PC-9 (cell line): ENCODE measurements at regions not wholly inside any gene's neighbourhood (a gene's known extent, or its start where the extent isn't known, plus 50 kb on each side); places are given as distances from the start of the nearest gene placed in this dataset.

ENCODE experiments used
- BruUV-seq: library from RNA; stranded (reverse); fragments of 400-500 nt; replicated peaks from 2 replicates; lab custom pipeline; 2021; lab: Mats Ljungman, UMichigan
- CTCF ChIA-PET: fragments of 300-600 bp; sonication (Branson Sonifier 250); formaldehyde crosslinking; loops from one replicate; lab custom pipeline; 2022; ENCODE audit warnings: antibody characterized with exemption; lab: Charles Lee
- POLR2A ChIA-PET: fragments of 300-600 bp; sonication (Branson Sonifier 250); formaldehyde crosslinking; loops from one replicate; lab custom pipeline; 2022; ENCODE audit warnings: antibody characterized with exemption; ENCODE audit not compliant: unreplicated experiment; lab: Charles Lee
- DNase-seq, 2 experiments: peaks; one replicate each; pipeline versions ENCODE4 v3.0.0 to v3.0.0-alpha.2; 2015 to 2022; ENCODE audit warnings: mixed read lengths in 1 of 2
- H2AFZ ChIP-seq: fragments of 200-600 bp; sonication (generic); 2 replicates; pipeline ENCODE4 v1.8.1; 2017; ENCODE audit warnings: antibody characterized with exemption
- H3F3A ChIP-seq: fragments of 200-600 bp; sonication (generic); 2 replicates; pipeline ENCODE4 v1.8.1; 2017; ENCODE audit warnings: antibody characterized with exemption, mild to moderate bottlenecking, low read depth; ENCODE audit not compliant: insufficient read depth
- H3K27ac ChIP-seq: fragments of 200-600 bp; sonication (generic); 2 replicates; pipeline ENCODE4 v1.6.1; 2016; ENCODE audit warnings: mixed run types
- H3K27me3 ChIP-seq: fragments of 200-600 bp; sonication (generic); 2 replicates; pipeline ENCODE4 v1.6.1; 2016; ENCODE audit warnings: low read depth, mixed run types; ENCODE audit not compliant: insufficient read depth
- H3K36me3 ChIP-seq: fragments of 200-600 bp; sonication (generic); 2 replicates; pipeline ENCODE4 v1.6.1; 2016; ENCODE audit warnings: low read depth, mixed run types
- H3K4me1 ChIP-seq: fragments of 200-600 bp; sonication (generic); replicated peaks from 2 replicates; pipeline ENCODE4 v1.6.1; 2016; ENCODE audit warnings: mixed run types; ENCODE audit not compliant: insufficient read depth
- H3K4me2 ChIP-seq: fragments of 200-600 bp; sonication (generic); 2 replicates; pipeline ENCODE4 v1.6.1; 2017; ENCODE audit warnings: mixed run types
- H3K4me3 ChIP-seq: fragments of 200-600 bp; sonication (generic); 2 replicates; pipeline ENCODE4 v1.6.1; 2016; ENCODE audit warnings: mixed run types
- H3K79me2 ChIP-seq: fragments of 200-600 bp; sonication (generic); 2 replicates; pipeline ENCODE4 v1.6.1; 2017; ENCODE audit warnings: low read depth, mixed run types
- H3K9me2 ChIP-seq: fragments of 200-600 bp; sonication (generic); 2 replicates; pipeline ENCODE4 v1.8.1; 2017; ENCODE audit warnings: mild to moderate bottlenecking; ENCODE audit not compliant: insufficient read depth
- H3K9me3 ChIP-seq: fragments of 200-600 bp; sonication (generic); 2 replicates; pipeline ENCODE4 v1.8.1; 2016; ENCODE audit warnings: low read depth; ENCODE audit not compliant: insufficient read depth
- H4K20me1 ChIP-seq: fragments of 200-600 bp; sonication (generic); 2 replicates; pipeline ENCODE4 v1.8.1; 2017; ENCODE audit not compliant: insufficient read depth
- EZH2 ChIP-seq: fragments of 200-600 bp; sonication (generic); IDR thresholded peaks from 2 replicates; pipeline ENCODE4 v1.8.0; 2017; ENCODE audit warnings: antibody characterized with exemption, low read depth
- intact Hi-C: fragments of 100-400 bp; cut with micrococcal nuclease; formaldehyde crosslinking; loops from one replicate; pipeline ENCODE4 v1.10.0; 2022; ENCODE audit not compliant: unreplicated experiment
- TF ChIP-seq, protein P1 (sequence below): fragments of 200-600 bp; sonication (generic); conservative IDR thresholded peaks from 2 replicates; pipeline ENCODE4 v1.6.1; 2017; ENCODE audit warnings: mixed run types, antibody characterized with exemption, mild to moderate bottlenecking, moderate library complexity

- Histone ChIP-seq H3K9me3 (no peaks in the 10 kb centered on the region), H3K36me3 (no peaks in the 10 kb centered on the region), H3F3A (no peaks in the 10 kb centered on the region), H3K4me3 (no peak overlapping the region), H2AFZ (no peak overlapping the region), H3K27ac (no peak overlapping the region), H3K4me2 (no peak overlapping the region), H3K79me2 (no peaks in the 10 kb centered on the region), H4K20me1 (no peaks in the 10 kb centered on the region), H3K27me3 (no peaks in the 10 kb centered on the region), H3K4me1 (no peaks in the 10 kb centered on the region), H3K9me2 (no peaks in the 10 kb centered on the region)
- intact Hi-C loops, result no loop called here
- POLR2A ChIA-PET, result interaction anchor here (0.6 kb wide), 1 partner anchor 14 kb away, joined by 3 read pairs; no protein-coding TSS in a partner anchor
- CTCF ChIA-PET, result no interaction called here
- TF ChIP-seq EZH2, result no peak
- TF ChIP-seq, protein P1, sequence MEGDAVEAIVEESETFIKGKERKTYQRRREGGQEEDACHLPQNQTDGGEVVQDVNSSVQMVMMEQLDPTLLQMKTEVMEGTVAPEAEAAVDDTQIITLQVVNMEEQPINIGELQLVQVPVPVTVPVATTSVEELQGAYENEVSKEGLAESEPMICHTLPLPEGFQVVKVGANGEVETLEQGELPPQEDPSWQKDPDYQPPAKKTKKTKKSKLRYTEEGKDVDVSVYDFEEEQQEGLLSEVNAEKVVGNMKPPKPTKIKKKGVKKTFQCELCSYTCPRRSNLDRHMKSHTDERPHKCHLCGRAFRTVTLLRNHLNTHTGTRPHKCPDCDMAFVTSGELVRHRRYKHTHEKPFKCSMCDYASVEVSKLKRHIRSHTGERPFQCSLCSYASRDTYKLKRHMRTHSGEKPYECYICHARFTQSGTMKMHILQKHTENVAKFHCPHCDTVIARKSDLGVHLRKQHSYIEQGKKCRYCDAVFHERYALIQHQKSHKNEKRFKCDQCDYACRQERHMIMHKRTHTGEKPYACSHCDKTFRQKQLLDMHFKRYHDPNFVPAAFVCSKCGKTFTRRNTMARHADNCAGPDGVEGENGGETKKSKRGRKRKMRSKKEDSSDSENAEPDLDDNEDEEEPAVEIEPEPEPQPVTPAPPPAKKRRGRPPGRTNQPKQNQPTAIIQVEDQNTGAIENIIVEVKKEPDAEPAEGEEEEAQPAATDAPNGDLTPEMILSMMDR, result no peak
- no peak for DNase-seq
- BruUV-seq, result no TSS peak
These were observed 743.6 kb downstream of the KCNJ3 start for GRCh38 chr2:155442088-155442487.

DNA sequence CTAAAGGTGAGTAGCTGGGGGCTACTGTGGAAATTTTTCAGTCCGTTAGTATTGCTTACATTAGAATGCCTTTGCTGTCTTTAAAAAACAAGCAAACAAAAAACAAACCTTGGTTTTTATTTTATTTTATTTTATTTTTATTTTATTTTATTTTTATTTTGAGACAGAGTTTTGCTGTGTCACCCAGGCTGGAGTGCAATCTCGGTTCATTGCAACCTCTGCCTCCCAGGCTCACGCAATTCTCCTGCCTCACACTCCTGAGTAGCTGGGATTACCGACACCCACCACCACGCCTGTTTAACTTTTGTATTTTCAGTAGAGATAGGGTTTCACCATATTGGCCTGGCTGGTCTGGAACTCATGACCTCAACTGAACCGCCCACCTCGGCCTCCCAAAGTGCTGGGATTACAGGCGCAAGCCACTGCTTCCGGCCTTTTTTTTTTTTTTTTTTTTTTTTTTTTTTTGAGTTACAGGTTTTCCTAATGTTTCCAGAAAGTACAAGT lies 732.6 kb downstream of the KCNJ3 start:
- no peaks in the 10 kb centered on the region for H3K36me3 ChIP-seq
- CTCF ChIA-PET, result no interaction called here
- H3K27ac ChIP-seq, result no peak overlapping the region
- H3K79me2 ChIP-seq, result no peaks in the 10 kb centered on the region
- H3K4me2 ChIP-seq, result no peak overlapping the region
- intact Hi-C loops, result no loop called here
- no peak for DNase-seq
- no peaks in the 10 kb centered on the region for H3K9me2 ChIP-seq
- H2AFZ ChIP-seq, result no peak overlapping the region
- H3K27me3 ChIP-seq, result no peaks in the 10 kb centered on the region
- no peaks in the 10 kb centered on the region for H3F3A ChIP-seq
- BruUV-seq, result no TSS peak
- H3K4me1 ChIP-seq, result no peaks in the 10 kb centered on the region
- POLR2A ChIA-PET, result no interaction called here
- no peaks in the 10 kb centered on the region for H4K20me1 ChIP-seq
- TF ChIP-seq EZH2, result no peak
- TF ChIP-seq, protein P1, result no peak
- no peak overlapping the region for H3K4me3 ChIP-seq
- no peaks in the 10 kb centered on the region for H3K9me3 ChIP-seq

DNA sequence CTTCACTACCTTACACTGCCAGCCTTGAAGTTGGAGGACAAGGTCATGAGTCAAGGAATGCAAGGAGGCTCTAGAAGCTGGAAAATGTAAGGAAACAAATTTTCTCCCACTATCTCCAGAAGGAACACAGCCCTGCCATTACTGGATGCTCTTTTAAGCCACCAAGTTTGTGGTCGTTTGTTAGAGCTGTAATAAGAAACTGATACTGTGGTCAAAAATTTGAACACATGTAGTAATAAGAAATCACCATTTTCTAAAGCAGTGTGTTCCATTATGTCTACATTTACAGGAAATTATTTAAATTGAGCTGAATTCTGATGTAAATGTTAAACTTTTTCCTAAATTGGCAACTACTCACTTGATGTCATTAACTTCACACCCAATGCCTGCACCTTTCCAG lies 729.0 kb downstream of the KCNJ3 start:
- no peaks in the 10 kb centered on the region for H3K36me3 ChIP-seq
- H2AFZ ChIP-seq, result no peak overlapping the region
- H4K20me1 ChIP-seq, result no peaks in the 10 kb centered on the region
- CTCF ChIA-PET, result no interaction called here
- no peaks in the 10 kb centered on the region for H3K9me2 ChIP-seq
- TF ChIP-seq, protein P1, result no peak
- TF ChIP-seq EZH2, result no peak
- H3K4me1 ChIP-seq, result no peaks in the 10 kb centered on the region
- POLR2A ChIA-PET, result no interaction called here
- no peaks in the 10 kb centered on the region for H3K9me3 ChIP-seq
- H3F3A ChIP-seq, result no peaks in the 10 kb centered on the region
- intact Hi-C loops, result no loop called here
- no TSS peak for BruUV-seq
- no peaks in the 10 kb centered on the region for H3K79me2 ChIP-seq
- no peak overlapping the region for H3K4me2 ChIP-seq
- no peak overlapping the region for H3K4me3 ChIP-seq
- no peaks in the 10 kb centered on the region for H3K27me3 ChIP-seq
- H3K27ac ChIP-seq, result no peak overlapping the region
- DNase-seq, result no peak
